Central memory CD4-positive, alpha-beta T cell (primary cell): ENCODE measurements at regions not wholly inside any gene's neighbourhood (a gene's known extent, or its start where the extent isn't known, plus 50 kb on each side); places are given as distances from the start of the nearest gene placed in this dataset.
"Not testable (repeated sequence)": the region's sequence is repeated elsewhere in the genome, so short reads cannot be mapped to it uniquely, and the experiment has no call there.

ENCODE experiments used
- DNase-seq: peaks from one replicate; pipeline ENCODE4 v3.0.0; 2022

GRCh38 chr10:117457071-117457810, 82.0 kb upstream of the PDZD8 start:
- no peak for DNase-seq

GRCh38 chr10:117455346-117455745, 80.1 kb upstream of the PDZD8 start:
- no peak for DNase-seq

GRCh38 chr10:117454502-117454901, 79.3 kb upstream of the PDZD8 start:
- no peak for DNase-seq

- DNase-seq: not testable (repeated sequence)
These were observed 78.2 kb upstream of the PDZD8 start for GRCh38 chr10:117453484-117453883.

- no peak for DNase-seq
These were observed 75.7 kb upstream of the PDZD8 start for GRCh38 chr10:117450940-117451339.

GRCh38 chr10:117449636-117450035, 74.4 kb upstream of the PDZD8 start:
- DNase-seq: no peak

GRCh38 chr10:117448802-117449201, 73.6 kb upstream of the PDZD8 start:
- DNase-seq: no peak

GRCh38 chr10:117445992-117446391, 70.8 kb upstream of the PDZD8 start:
- no peak for DNase-seq

- DNase-seq: no peak
These were observed 69.3 kb upstream of the PDZD8 start for GRCh38 chr10:117444497-117445040.

GRCh38 chr10:117443686-117444041, 68.4 kb upstream of the PDZD8 start:
- DNase-seq: no peak

- DNase-seq: peak; percentile 5
These were observed 67.9 kb upstream of the PDZD8 start for GRCh38 chr10:117442944-117443685.

GRCh38 chr10:117442521-117442920, 67.3 kb upstream of the PDZD8 start:
- no peak for DNase-seq

GRCh38 chr10:117441812-117442443, 66.7 kb upstream of the PDZD8 start:
- no peak for DNase-seq

- no peak for DNase-seq
These were observed 66.1 kb upstream of the PDZD8 start for GRCh38 chr10:117441361-117441760.

- no peak for DNase-seq
These were observed 64.1 kb upstream of the PDZD8 start for GRCh38 chr10:117439243-117439912.

- no peak for DNase-seq
These were observed 57.6 kb upstream of the PDZD8 start for GRCh38 chr10:117432866-117433265.

GRCh38 chr10:117431160-117431559, 55.9 kb upstream of the PDZD8 start:
- no peak for DNase-seq

GRCh38 chr10:117430535-117430934, 55.3 kb upstream of the PDZD8 start:
- not testable (repeated sequence) for DNase-seq

- DNase-seq: no peak
These were observed 54.5 kb upstream of the PDZD8 start for GRCh38 chr10:117429643-117430265.

GRCh38 chr10:117427356-117427755, 52.1 kb upstream of the PDZD8 start:
- no peak for DNase-seq

- DNase-seq: no peak
These were observed 50.8 kb upstream of the PDZD8 start for GRCh38 chr10:117425974-117426566.
